B cell (primary cell): ENCODE measurements at regions not wholly inside any gene's neighbourhood (a gene's known extent, or its start where the extent isn't known, plus 50 kb on each side); places are given as distances from the start of the nearest gene placed in this dataset.

ENCODE experiments used
- ATAC-seq: fragments of 200-7000 bp; cut with Tn5 transposase; one replicate; pipeline ENCODE4 v1.10.0; 2021; ENCODE audit warnings: low read depth, mild to moderate bottlenecking, moderate number of reproducible peaks, moderate library complexity
- CTCF ChIA-PET: fragments of 350-600 bp; sonication (Branson Sonifier 250); formaldehyde crosslinking; loops from one replicate; lab custom pipeline; 2021; ENCODE audit warnings: antibody characterized with exemption, inconsistent platforms; lab: Charles Lee
- POLR2A ChIA-PET: fragments of 350-600 bp; sonication (Branson Sonifier 250); formaldehyde crosslinking; loops from one replicate; lab custom pipeline; 2021; ENCODE audit warnings: antibody characterized with exemption; lab: Charles Lee
- DNase-seq: peaks from one replicate; pipeline ENCODE4 v3.0.0; 2013
- H2AFZ ChIP-seq: 2 replicates; pipeline ENCODE4 v1.6.1; 2012; ENCODE audit warnings: mild to moderate bottlenecking, low read depth, low read length; ENCODE audit not compliant: insufficient read depth, poor library complexity, severe bottlenecking
- H3K27ac ChIP-seq, 2 donors: 1 replicate in 1 of 2; 2 replicates in 1 of 2; pipeline ENCODE4 v1.5.1; 2012 to 2013; ENCODE audit warnings: low read length in 2 of 2, mild to moderate bottlenecking in 2 of 2, moderate library complexity in 1 of 2
- H3K27me3 ChIP-seq, 4 experiments: fragments of 200-600 bp in 1 of 4; sonication (generic) in 1 of 4; replicated peaks in 1 of 4; 1 replicate in 2 of 4; 2 replicates in 2 of 4; pipeline versions ENCODE4 v1.6.1 to v1.7.0; 2013 to 2016; ENCODE audit warnings: low read length in 3 of 4, mild to moderate bottlenecking in 2 of 4, mixed read lengths in 1 of 4, moderate library complexity in 1 of 4; ENCODE audit not compliant: insufficient read depth in 4 of 4, control insufficient read depth in 3 of 4; ENCODE audit errors: control extremely low read depth in 1 of 4
- H3K36me3 ChIP-seq, 2 experiments: replicated peaks in 1 of 2; 1 replicate in 1 of 2; 2 replicates in 1 of 2; pipeline versions ENCODE4 v1.6.1 to v1.7.1; 2013; ENCODE audit warnings: low read length in 1 of 2; ENCODE audit not compliant: insufficient read depth in 2 of 2, control insufficient read depth in 1 of 2; ENCODE audit errors: control extremely low read depth in 1 of 2, extremely low read depth in 1 of 2
- H3K4me1 ChIP-seq, 2 donors: fragments of 200-600 bp in 1 of 2; sonication (generic) in 1 of 2; 1 replicate in 1 of 2; 2 replicates in 1 of 2; pipeline versions ENCODE4 v1.5.1 to v1.6.1; 2013 to 2017; ENCODE audit warnings: low read length in 2 of 2; ENCODE audit not compliant: control insufficient read depth in 2 of 2, insufficient read depth in 2 of 2
- H3K4me2 ChIP-seq: replicated peaks from 2 replicates; pipeline ENCODE3; 2012; ENCODE audit warnings: mild to moderate bottlenecking, low read depth, low read length; ENCODE audit not compliant: poor library complexity, severe bottlenecking
- H3K4me3 ChIP-seq, 5 experiments: fragments of 200-600 bp in 1 of 5; sonication (generic) in 1 of 5; 1 replicate in 3 of 5; 2 replicates in 2 of 5; pipeline versions ENCODE4 v1.5.1 to v1.7.0; 2011 to 2016; ENCODE audit warnings: low read length in 4 of 5, mild to moderate bottlenecking in 4 of 5, low read depth in 2 of 5, control low read depth in 1 of 5, moderate library complexity in 1 of 5; ENCODE audit not compliant: insufficient read depth in 1 of 5; ENCODE audit errors: control extremely low read depth in 1 of 5, extremely low read depth in 1 of 5
- H3K79me2 ChIP-seq: fragments of 200-600 bp; sonication (generic); one replicate; pipeline ENCODE4 v1.6.0; 2016; ENCODE audit warnings: low read length; ENCODE audit not compliant: control insufficient read depth, insufficient read depth
- H3K9ac ChIP-seq: fragments of 200-600 bp; sonication (generic); 2 replicates; pipeline ENCODE4 v1.6.1; 2017; ENCODE audit warnings: mild to moderate bottlenecking, low read length, moderate library complexity
- H3K9me3 ChIP-seq, 3 donors: one replicate each; pipeline versions ENCODE4 v1.6.1 to v1.7.1; 2013; ENCODE audit warnings: low read length in 2 of 3; ENCODE audit not compliant: control insufficient read depth in 2 of 3, insufficient read depth in 1 of 3; ENCODE audit errors: control extremely low read depth in 1 of 3
- H4K20me1 ChIP-seq: 2 replicates; pipeline ENCODE4 v1.6.0; 2012; ENCODE audit warnings: mild to moderate bottlenecking, low read length; ENCODE audit not compliant: insufficient read depth, control insufficient read depth, poor library complexity, severe bottlenecking
- H3K27ac Mint-ChIP-seq: one replicate; pipeline ENCODE4 v1.8.0; 2021; ENCODE audit warnings: mixed read lengths
- H3K27me3 Mint-ChIP-seq: one replicate; pipeline ENCODE4 v1.8.0; 2021; ENCODE audit warnings: mixed read lengths
- H3K4me1 Mint-ChIP-seq: one replicate; pipeline ENCODE4 v1.8.0; 2021; ENCODE audit warnings: mixed read lengths
- H3K4me3 Mint-ChIP-seq: one replicate; pipeline ENCODE4 v1.8.0; 2021; ENCODE audit warnings: mixed read lengths
- H3K9me3 Mint-ChIP-seq: one replicate; pipeline ENCODE4 v1.8.0; 2022; ENCODE audit warnings: mixed read lengths; ENCODE audit not compliant: insufficient read depth
- CTCF ChIP-seq: fragments of 200-600 bp; IDR thresholded peaks from one replicate; pipeline ENCODE4 v1.8.0; 2022; ENCODE audit warnings: antibody characterized with exemption, mild to moderate bottlenecking
- EZH2 ChIP-seq: IDR thresholded peaks from 2 replicates; pipeline ENCODE4 v1.6.1; 2012; ENCODE audit warnings: borderline replicate concordance, low read depth, mild to moderate bottlenecking, moderate library complexity, low read length; ENCODE audit not compliant: insufficient read depth, poor library complexity, severe bottlenecking
- WGBS: methylation state at CpG from one replicate; pipeline ENCODE4 v1.1.5; 2013; ENCODE audit warnings: missing lambda C conversion rate; ENCODE audit not compliant: insufficient coverage; 5-methylcytosine and 5-hydroxymethylcytosine counted together
- intact Hi-C: fragments of 100-400 bp; cut with micrococcal nuclease; formaldehyde crosslinking; loops from one replicate; pipeline ENCODE4 v1.10.0; 2022

GRCh38 chr13:107803822-107804495, 411.4 kb downstream of the LIG4 start:
- intact Hi-C loops: no loop called here
- H2AFZ ChIP-seq: no peak overlapping the region
- TF ChIP-seq EZH2 (no peak), CTCF (no peak)
- ATAC-seq (no peak), DNase-seq (no peak)
- no peak overlapping the region for H3K9ac ChIP-seq
- POLR2A ChIA-PET: no interaction called here
- H3K4me2 ChIP-seq: no peak overlapping the region
- Mint-ChIP-seq H3K9me3 (no peaks in the 10 kb centered on the region), H3K27ac (no peak overlapping the region), H3K4me3 (no peak overlapping the region), H3K4me1 (no peaks in the 10 kb centered on the region), H3K27me3 (no peaks in the 10 kb centered on the region)
- CTCF ChIA-PET: no interaction called here
- no peaks in the 10 kb centered on the region for H3K4me1 ChIP-seq
- H3K36me3 ChIP-seq: no peaks in the 10 kb centered on the region
- H3K27me3 ChIP-seq: no peaks in the 10 kb centered on the region
- H4K20me1 ChIP-seq: no peaks in the 10 kb centered on the region
- no peaks in the 10 kb centered on the region for H3K9me3 ChIP-seq
- H3K4me3 ChIP-seq: no peak overlapping the region
- WGBS: 67% methylated on average over 7 of the region's 7 CpGs
- no peak overlapping the region for H3K27ac ChIP-seq
- no peaks in the 10 kb centered on the region for H3K79me2 ChIP-seq

GRCh38 chr13:107801621-107802020, 413.7 kb downstream of the LIG4 start:
- Mint-ChIP-seq H3K9me3 (no peaks in the 10 kb centered on the region), H3K4me3 (no peak overlapping the region), H3K27ac (no peak overlapping the region), H3K27me3 (no peaks in the 10 kb centered on the region), H3K4me1 (no peaks in the 10 kb centered on the region)
- no peaks in the 10 kb centered on the region for H3K79me2 ChIP-seq
- no peak overlapping the region for H3K27ac ChIP-seq
- no peaks in the 10 kb centered on the region for H3K36me3 ChIP-seq
- H3K4me3 ChIP-seq: no peak overlapping the region
- POLR2A ChIA-PET: no interaction called here
- H2AFZ ChIP-seq: no peak overlapping the region
- WGBS: 60% methylated on average over 1 of the region's 9 CpGs
- no peak overlapping the region for H3K9ac ChIP-seq
- H3K4me1 ChIP-seq: no peaks in the 10 kb centered on the region
- no peaks in the 10 kb centered on the region for H4K20me1 ChIP-seq
- ATAC-seq: no peak
- no peaks in the 10 kb centered on the region for H3K9me3 ChIP-seq
- TF ChIP-seq EZH2: no peak
- no peak for TF ChIP-seq CTCF
- CTCF ChIA-PET: no interaction called here
- no peak for DNase-seq
- intact Hi-C loops: no loop called here
- H3K4me2 ChIP-seq: no peak overlapping the region
- no peaks in the 10 kb centered on the region for H3K27me3 ChIP-seq
